Common myeloid progenitor, CD34-positive (primary cell): ENCODE measurements at regions not wholly inside any gene's neighbourhood (a gene's known extent, or its start where the extent isn't known, plus 50 kb on each side); places are given as distances from the start of the nearest gene placed in this dataset.

Experiments used
- CTCF ChIA-PET: fragments of 350-600 bp; sonication (Branson Sonifier 250); formaldehyde crosslinking; loops from one replicate; lab custom pipeline; 2021; ENCODE audit warnings: antibody characterized with exemption; lab: Charles Lee
- POLR2A ChIA-PET: fragments of 350-600 bp; sonication (Branson Sonifier 250); formaldehyde crosslinking; loops from one replicate; lab custom pipeline; 2021; ENCODE audit warnings: antibody characterized with exemption; lab: Charles Lee
- DNase-seq, 3 donors: peaks; one replicate each; pipeline versions ENCODE4 v3.0.0 to v3.0.0-alpha.2; 2013
- H3K27ac ChIP-seq, 2 experiments: 1 replicate in 1 of 2; 2 replicates in 1 of 2; pipeline ENCODE4 v1.7.0; 2013; ENCODE audit warnings: inconsistent platforms in 2 of 2, low read length in 2 of 2, mild to moderate bottlenecking in 2 of 2, low read depth in 1 of 2, moderate library complexity in 1 of 2; ENCODE audit not compliant: severe bottlenecking in 2 of 2, insufficient read depth in 1 of 2, poor library complexity in 1 of 2
- H3K27me3 ChIP-seq, 5 experiments: replicated peaks in 2 of 5; 1 replicate in 3 of 5; 2 replicates in 2 of 5; pipeline versions ENCODE4 v1.6.1 to v1.7.0; 2013; ENCODE audit warnings: low read length in 4 of 5, mild to moderate bottlenecking in 2 of 5, moderate library complexity in 2 of 5, inconsistent platforms in 1 of 5; ENCODE audit not compliant: insufficient read depth in 5 of 5, control insufficient read depth in 4 of 5
- H3K36me3 ChIP-seq, 4 experiments: 1 replicate in 2 of 4; 2 replicates in 2 of 4; pipeline versions ENCODE4 v1.6.1 to v1.7.0; 2013; ENCODE audit warnings: low read length in 3 of 4, control low read depth in 1 of 4, mild to moderate bottlenecking in 1 of 4; ENCODE audit not compliant: control insufficient read depth in 4 of 4, insufficient read depth in 4 of 4
- H3K4me1 ChIP-seq, 4 experiments: 1 replicate in 3 of 4; 2 replicates in 1 of 4; pipeline versions ENCODE4 v1.6.1 to v1.7.1; 2013; ENCODE audit warnings: low read length in 3 of 4, mild to moderate bottlenecking in 3 of 4, control low read depth in 1 of 4, inconsistent platforms in 1 of 4, moderate library complexity in 1 of 4; ENCODE audit not compliant: control insufficient read depth in 4 of 4, insufficient read depth in 4 of 4; ENCODE audit errors: control extremely low read depth in 1 of 4
- H3K4me3 ChIP-seq, 7 experiments: 1 replicate in 4 of 7; 2 replicates in 3 of 7; pipeline versions ENCODE4 v1.5.1 to v1.7.0; 2013; ENCODE audit warnings: mild to moderate bottlenecking in 7 of 7, low read length in 6 of 7, moderate library complexity in 6 of 7, inconsistent platforms in 2 of 7, low read depth in 2 of 7, control low read depth in 1 of 7; ENCODE audit not compliant: insufficient read depth in 4 of 7, control insufficient read depth in 1 of 7; ENCODE audit errors: extremely low read depth in 1 of 7
- H3K9me3 ChIP-seq, 5 experiments: 1 replicate in 4 of 5; 2 replicates in 1 of 5; pipeline versions ENCODE4 v1.6.1 to v1.7.1; 2013; ENCODE audit warnings: low read length in 4 of 5, mild to moderate bottlenecking in 2 of 5, inconsistent platforms in 1 of 5, low read depth in 1 of 5, moderate library complexity in 1 of 5; ENCODE audit not compliant: control insufficient read depth in 4 of 5, insufficient read depth in 2 of 5; ENCODE audit errors: control extremely low read depth in 1 of 5
- WGBS: methylation state at CpG from one replicate; pipeline ENCODE4 v1.1.5; 2013; ENCODE audit not compliant: insufficient coverage; 5-methylcytosine and 5-hydroxymethylcytosine counted together

DNA sequence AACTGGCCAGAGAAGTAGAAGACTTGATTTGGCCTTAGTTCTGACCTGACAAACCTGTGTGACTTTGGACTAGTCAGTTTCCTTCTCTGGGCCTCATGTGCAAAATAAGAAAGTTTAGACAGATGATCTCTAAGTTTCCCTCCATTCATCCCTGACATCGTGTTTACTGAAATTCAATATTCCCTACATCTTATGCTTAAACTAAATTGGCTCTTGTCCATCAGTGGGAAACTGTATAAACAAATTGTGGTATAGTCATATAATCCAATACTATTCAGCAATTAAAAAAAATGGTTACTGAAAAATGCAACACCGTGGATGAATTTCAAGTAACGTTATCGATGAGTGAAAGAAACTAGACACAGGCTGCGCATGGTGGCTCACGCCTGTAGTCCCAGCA, 64.4 kb upstream of the HRH1 start:
- WGBS: 98% methylated on average over 5 of the region's 6 CpGs
- ChIA-PET POLR2A (no interaction called here), CTCF (no interaction called here)
- Histone ChIP-seq H3K27ac (no peak overlapping the region), H3K4me3 (no peak overlapping the region), H3K36me3 (no peaks in the 10 kb centered on the region), H3K9me3 (no peaks in the 10 kb centered on the region), H3K27me3 (peaks cover 0 to 3% (median 0%) of the 10 kb centered on the region in 5 experiments), H3K4me1 (no peaks in the 10 kb centered on the region)
- DNase-seq: no peak

- Histone ChIP-seq H3K4me3 (no peak overlapping the region), H3K36me3 (no peaks in the 10 kb centered on the region), H3K4me1 (no peaks in the 10 kb centered on the region), H3K9me3 (no peaks in the 10 kb centered on the region), H3K27ac (no peak overlapping the region), H3K27me3 (peaks cover 0 to 3% (median 0%) of the 10 kb centered on the region in 5 experiments)
- CTCF ChIA-PET: no interaction called here
- WGBS: 100% methylated on average over 1 of the region's 1 CpG
- DNase-seq: no peak
- POLR2A ChIA-PET: no interaction called here
Observed at GRCh38 chr3:11090551-11090950, 63.7 kb upstream of the HRH1 start.

DNA sequence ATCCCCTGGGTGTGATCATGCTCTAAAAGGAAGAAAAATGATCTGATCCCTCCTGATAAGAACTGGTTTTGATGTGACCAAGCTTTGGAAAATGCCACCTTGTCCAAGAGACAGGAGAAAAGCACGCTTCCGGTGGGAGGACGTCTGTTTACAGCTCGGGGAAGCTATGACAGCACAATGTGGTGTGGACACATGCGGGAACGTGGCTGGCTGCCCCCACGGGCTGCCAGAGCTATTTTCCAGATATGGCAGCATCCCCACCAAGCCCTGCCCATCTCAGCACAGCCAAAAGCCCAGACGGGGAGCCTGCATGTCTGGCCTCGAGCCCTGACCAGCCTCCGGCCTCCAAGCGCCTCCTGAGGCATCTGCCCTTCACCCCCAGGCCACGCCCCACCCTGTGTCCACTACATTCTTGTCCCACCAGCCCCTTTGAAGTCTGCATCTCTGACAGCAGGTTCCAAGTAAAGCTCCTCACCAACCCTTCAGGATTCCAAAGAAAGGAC, 63.2 kb upstream of the HRH1 start:
- Histone ChIP-seq H3K4me1 (peaks cover 0 to 3% (median under 1%) of the 10 kb centered on the region in 4 experiments), H3K27ac (no peak overlapping the region), H3K27me3 (peaks cover 0 to 3% (median 0%) of the 10 kb centered on the region in 5 experiments), H3K9me3 (no peaks in the 10 kb centered on the region), H3K4me3 (no peak overlapping the region), H3K36me3 (no peaks in the 10 kb centered on the region)
- ChIA-PET POLR2A (no interaction called here), CTCF (no interaction called here)
- no peak for DNase-seq
- 73% methylated on average over 11 of the region's 12 CpGs for WGBS

GRCh38 chr3:11091791-11092190, 62.5 kb upstream of the HRH1 start:
- Histone ChIP-seq H3K36me3 (no peaks in the 10 kb centered on the region), H3K27ac (no peak overlapping the region), H3K4me3 (no peak overlapping the region), H3K27me3 (peaks cover 0 to 3% (median under 1%) of the 10 kb centered on the region in 5 experiments), H3K9me3 (no peaks in the 10 kb centered on the region), H3K4me1 (peaks cover 0 to 9% (median 7%) of the 10 kb centered on the region in 4 experiments)
- 98% methylated on average over 9 of the region's 13 CpGs for WGBS
- CTCF ChIA-PET: interaction anchor here (1.3 kb wide), 1 partner anchor 114 kb away, joined by 3 read pairs; no protein-coding TSS in a partner anchor
- POLR2A ChIA-PET: no interaction called here
- no peak for DNase-seq

GRCh38 chr3:11093823-11094340, 60.4 kb upstream of the HRH1 start:
- DNase-seq: no peak
- no peak overlapping the region for H3K27ac ChIP-seq
- CTCF ChIA-PET: no interaction called here
- no peak overlapping the region for H3K4me3 ChIP-seq
- peaks cover 0 to 15% (median 9%) of the 10 kb centered on the region in 4 experiments for H3K4me1 ChIP-seq
- H3K36me3 ChIP-seq: no peaks in the 10 kb centered on the region
- H3K9me3 ChIP-seq: no peaks in the 10 kb centered on the region
- WGBS: 98% methylated on average over 30 of the region's 36 CpGs
- POLR2A ChIA-PET: no interaction called here
- H3K27me3 ChIP-seq: peaks cover 0 to 5% (median 0%) of the 10 kb centered on the region in 5 experiments

DNA sequence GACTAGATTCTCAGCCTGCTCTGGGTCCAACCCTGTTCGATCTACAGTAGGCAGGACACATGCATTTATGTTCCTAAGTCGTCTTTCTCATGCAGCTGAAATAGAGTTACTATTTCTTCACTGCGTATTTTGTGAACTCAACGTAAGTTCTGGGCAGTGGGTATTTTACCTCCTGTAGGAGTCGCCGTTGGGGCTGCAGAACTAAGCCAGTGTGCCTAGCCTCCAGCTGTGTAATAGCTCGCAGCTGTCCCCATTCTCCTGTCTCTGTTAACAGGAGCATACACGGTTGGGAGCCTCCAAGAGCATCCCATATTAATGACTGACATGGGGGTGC, 58.4 kb upstream of the HRH1 start:
- no peak overlapping the region for H3K27ac ChIP-seq
- ChIA-PET CTCF (interaction anchor here (0.7 to 1.2 kb wide), 3 partner anchors 21 to 59 kb away, joined by 3 to 5 read pairs (median 3); no protein-coding TSS in a partner anchor), POLR2A (no interaction called here)
- no peak for DNase-seq
- H3K4me1 ChIP-seq: peaks cover 0 to 15% (median 9%) of the 10 kb centered on the region in 4 experiments
- no peaks in the 10 kb centered on the region for H3K36me3 ChIP-seq
- H3K4me3 ChIP-seq: no peak overlapping the region
- WGBS: 71% methylated on average over 8 of the region's 8 CpGs
- H3K27me3 ChIP-seq: peaks cover 0 to 5% (median 0%) of the 10 kb centered on the region in 5 experiments
- H3K9me3 ChIP-seq: no peaks in the 10 kb centered on the region

DNA sequence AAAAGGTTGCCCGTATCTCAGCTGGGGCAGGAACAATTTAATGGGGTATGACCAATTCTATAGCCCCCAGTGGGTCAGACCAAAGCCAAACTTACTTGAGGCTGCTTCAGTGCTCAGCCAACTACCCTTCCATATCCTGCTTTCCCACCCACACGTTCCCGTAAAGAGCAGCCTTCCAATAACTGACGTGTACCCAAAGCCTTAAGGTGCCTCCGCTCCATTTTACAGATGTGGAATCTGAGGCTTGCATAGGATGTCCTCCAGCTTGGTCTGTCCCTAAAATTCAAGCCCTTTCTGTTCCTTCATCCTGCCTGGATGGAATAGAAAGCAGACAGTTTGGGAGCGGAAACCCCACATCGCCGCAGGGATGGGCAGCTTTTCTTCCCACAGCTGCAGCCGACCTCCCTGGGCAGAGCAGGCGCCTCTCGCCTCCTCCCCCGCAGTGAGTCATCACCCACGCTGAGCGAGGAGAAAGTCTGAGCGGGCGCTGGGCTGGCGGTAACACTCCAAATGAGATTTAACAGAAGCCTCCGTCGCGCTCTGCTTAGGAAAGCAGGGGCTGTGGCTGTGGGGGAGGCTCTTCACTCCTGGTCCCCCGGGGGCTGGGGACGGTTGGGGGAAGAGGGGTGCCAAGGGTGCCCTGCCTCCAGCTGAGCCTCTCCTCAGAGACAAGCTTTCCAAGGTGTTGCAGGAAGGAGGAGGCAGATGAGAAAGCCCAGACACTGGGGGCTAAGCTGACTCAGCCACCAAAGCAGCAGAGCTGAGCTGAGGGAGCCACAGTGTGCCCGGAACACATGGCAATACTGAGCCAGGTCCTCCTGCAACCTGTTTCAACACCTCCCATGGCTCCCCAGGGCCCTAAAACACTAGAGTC, 57.8 kb upstream of the HRH1 start:
- Histone ChIP-seq H3K4me1 (peaks cover 0 to 15% (median 9%) of the 10 kb centered on the region in 4 experiments), H3K27me3 (peaks cover 0 to 5% (median 0%) of the 10 kb centered on the region in 5 experiments), H3K27ac (peak overlapping the region in 1 of 2 experiments; percentile 21), H3K9me3 (no peaks in the 10 kb centered on the region), H3K4me3 (peak overlapping the region in 4 of 7 experiments; percentile 28 to 58 (median 42)), H3K36me3 (no peaks in the 10 kb centered on the region)
- 13% methylated on average over 18 of the region's 23 CpGs for WGBS
- POLR2A ChIA-PET: no interaction called here
- CTCF ChIA-PET: interaction anchor here (0.7 to 1.2 kb wide), 2 partner anchors 22 to 36 kb away, joined by 3 to 5 read pairs; no protein-coding TSS in a partner anchor
- DNase-seq: peak; percentile 45 to 87 (median 78)
